CD4-positive, CD25-positive, alpha-beta regulatory T cell (primary cell): ENCODE measurements at regions not wholly inside any gene's neighbourhood (a gene's known extent, or its start where the extent isn't known, plus 50 kb on each side); places are given as distances from the start of the nearest gene placed in this dataset.
A peak's percentile ranks its signal among the peaks of the same experiment; 100 is the strongest.

Source experiments
- ATAC-seq, 2 donors: fragments of 150-1000 bp; cut with Tn5 transposase; one replicate each; pipeline ENCODE4 v1.10.0; 2021; ENCODE audit warnings: low read depth in 2 of 2, moderate number of reproducible peaks in 2 of 2, moderate library complexity in 1 of 2
- DNase-seq, 3 donors: peaks; one replicate each; pipeline versions ENCODE4 v3.0.0 to v3.0.0-alpha.2; 2012 to 2022; ENCODE audit warnings: mixed read lengths in 1 of 3
- H3K27ac ChIP-seq: one replicate; pipeline ENCODE4 v1.7.0; 2013; ENCODE audit warnings: mild to moderate bottlenecking, low read length; ENCODE audit not compliant: insufficient read depth, poor library complexity, severe bottlenecking
- H3K27me3 ChIP-seq: one replicate; pipeline ENCODE4 v1.7.0; 2013; ENCODE audit warnings: low read length; ENCODE audit not compliant: control insufficient read depth, insufficient read depth
- H3K36me3 ChIP-seq: one replicate; pipeline ENCODE4 v1.7.0; 2013; ENCODE audit warnings: mild to moderate bottlenecking, low read length, moderate library complexity; ENCODE audit not compliant: control insufficient read depth, insufficient read depth
- H3K4me1 ChIP-seq: 2 replicates; pipeline ENCODE4 v1.7.0; 2013; ENCODE audit warnings: mild to moderate bottlenecking, low read length; ENCODE audit not compliant: insufficient read depth, control insufficient read depth, poor library complexity, severe bottlenecking
- H3K4me3 ChIP-seq: one replicate; pipeline ENCODE4 v1.7.0; 2013; ENCODE audit warnings: low read depth, mild to moderate bottlenecking, low read length, moderate library complexity
- H3K9me3 ChIP-seq, 2 experiments: 1 replicate in 1 of 2; 2 replicates in 1 of 2; pipeline ENCODE4 v1.7.0; 2013; ENCODE audit warnings: low read length in 2 of 2, mild to moderate bottlenecking in 1 of 2, moderate library complexity in 1 of 2; ENCODE audit not compliant: control insufficient read depth in 2 of 2
- H3K27ac Mint-ChIP-seq, 3 donors: one replicate each; pipeline ENCODE4 v1.8.0; 2020 to 2022; ENCODE audit warnings: mild to moderate bottlenecking in 3 of 3, mixed read lengths in 3 of 3, moderate library complexity in 2 of 3
- H3K27me3 Mint-ChIP-seq: one replicate; pipeline ENCODE4 v1.8.0; 2022; ENCODE audit warnings: mild to moderate bottlenecking, mixed read lengths
- H3K36me3 Mint-ChIP-seq: one replicate; pipeline ENCODE4 v1.8.0; 2020; ENCODE audit warnings: mixed read lengths
- H3K4me1 Mint-ChIP-seq, 4 donors: one replicate each; pipeline ENCODE4 v1.8.0; 2020 to 2022; ENCODE audit warnings: mixed read lengths in 4 of 4, mild to moderate bottlenecking in 1 of 4
- H3K4me3 Mint-ChIP-seq, 4 donors: one replicate each; pipeline ENCODE4 v1.8.0; 2020 to 2022; ENCODE audit warnings: mild to moderate bottlenecking in 4 of 4, mixed read lengths in 4 of 4, moderate library complexity in 3 of 4
- H3K9me3 Mint-ChIP-seq, 7 donors: one replicate each; pipeline ENCODE4 v1.8.0; 2020 to 2022; ENCODE audit warnings: mixed read lengths in 7 of 7, mild to moderate bottlenecking in 3 of 7, moderate library complexity in 2 of 7

GRCh38 chr17:69870751-69871199, 204.2 kb upstream of the KCNJ16 start:
- no peak for ATAC-seq
- Mint-ChIP-seq H3K4me3 (no peak overlapping the region), H3K27ac (no peak overlapping the region), H3K9me3 (peaks cover 0 to 11% (median 5%) of the 10 kb centered on the region in 7 donors), H3K36me3 (no peaks in the 10 kb centered on the region), H3K4me1 (no peaks in the 10 kb centered on the region), H3K27me3 (no peaks in the 10 kb centered on the region)
- Histone ChIP-seq H3K4me3 (no peak overlapping the region), H3K4me1 (no peaks in the 10 kb centered on the region), H3K9me3 (no peaks in the 10 kb centered on the region), H3K36me3 (no peaks in the 10 kb centered on the region), H3K27ac (no peak overlapping the region), H3K27me3 (no peaks in the 10 kb centered on the region)
- DNase-seq: no peak

- Mint-ChIP-seq H3K4me3 (no peak overlapping the region), H3K9me3 (peaks cover 0 to 11% (median 5%) of the 10 kb centered on the region in 7 donors), H3K36me3 (no peaks in the 10 kb centered on the region), H3K27me3 (no peaks in the 10 kb centered on the region), H3K27ac (no peak overlapping the region), H3K4me1 (no peaks in the 10 kb centered on the region)
- Histone ChIP-seq H3K27me3 (no peaks in the 10 kb centered on the region), H3K27ac (no peak overlapping the region), H3K36me3 (no peaks in the 10 kb centered on the region), H3K4me3 (no peak overlapping the region), H3K9me3 (no peaks in the 10 kb centered on the region), H3K4me1 (no peaks in the 10 kb centered on the region)
- ATAC-seq (no peak), DNase-seq (no peak)
Measured at GRCh38 chr17:69871318-69871717, 203.7 kb upstream of the KCNJ16 start.

- no peaks in the 10 kb centered on the region for H3K27me3 Mint-ChIP-seq
- H3K4me3 Mint-ChIP-seq: no peak overlapping the region
- no peaks in the 10 kb centered on the region for H3K36me3 ChIP-seq
- no peaks in the 10 kb centered on the region for H3K4me1 Mint-ChIP-seq
- ATAC-seq (no peak), DNase-seq (no peak)
- H3K27ac Mint-ChIP-seq: no peak overlapping the region
- H3K27me3 ChIP-seq: no peaks in the 10 kb centered on the region
- H3K36me3 Mint-ChIP-seq: no peaks in the 10 kb centered on the region
- H3K4me3 ChIP-seq: no peak overlapping the region
- H3K27ac ChIP-seq: no peak overlapping the region
- H3K9me3 ChIP-seq: no peaks in the 10 kb centered on the region
- peaks cover 0 to 11% (median 2%) of the 10 kb centered on the region in 7 donors for H3K9me3 Mint-ChIP-seq
- no peaks in the 10 kb centered on the region for H3K4me1 ChIP-seq
Measured at GRCh38 chr17:69872675-69873262, 202.3 kb upstream of the KCNJ16 start.

GRCh38 chr17:69874175-69874670, 200.8 kb upstream of the KCNJ16 start:
- peaks cover 1 to 5% (median 3%) of the 10 kb centered on the region in 7 donors for H3K9me3 Mint-ChIP-seq
- H3K4me1 Mint-ChIP-seq: no peaks in the 10 kb centered on the region
- no peak overlapping the region for H3K27ac Mint-ChIP-seq
- no peaks in the 10 kb centered on the region for H3K4me1 ChIP-seq
- H3K9me3 ChIP-seq: no peaks in the 10 kb centered on the region
- ATAC-seq: no peak
- H3K27ac ChIP-seq: no peak overlapping the region
- DNase-seq: no peak
- H3K4me3 Mint-ChIP-seq: no peak overlapping the region
- H3K27me3 ChIP-seq: no peaks in the 10 kb centered on the region
- H3K36me3 ChIP-seq: no peaks in the 10 kb centered on the region
- H3K36me3 Mint-ChIP-seq: no peaks in the 10 kb centered on the region
- no peak overlapping the region for H3K4me3 ChIP-seq
- no peaks in the 10 kb centered on the region for H3K27me3 Mint-ChIP-seq

- Mint-ChIP-seq H3K9me3 (peaks cover 0 to 5% (median 3%) of the 10 kb centered on the region in 7 donors), H3K27me3 (no peaks in the 10 kb centered on the region), H3K4me3 (no peak overlapping the region), H3K36me3 (no peaks in the 10 kb centered on the region), H3K4me1 (no peaks in the 10 kb centered on the region), H3K27ac (no peak overlapping the region)
- Histone ChIP-seq H3K36me3 (no peaks in the 10 kb centered on the region), H3K4me3 (no peak overlapping the region), H3K4me1 (no peaks in the 10 kb centered on the region), H3K9me3 (no peaks in the 10 kb centered on the region), H3K27ac (no peak overlapping the region), H3K27me3 (no peaks in the 10 kb centered on the region)
- ATAC-seq: no peak
- DNase-seq: no peak
Measured at GRCh38 chr17:69876757-69877156, 198.3 kb upstream of the KCNJ16 start.

- H3K27ac Mint-ChIP-seq: no peak overlapping the region
- no peaks in the 10 kb centered on the region for H3K27me3 Mint-ChIP-seq
- DNase-seq (no peak), ATAC-seq (no peak)
- no peak overlapping the region for H3K27ac ChIP-seq
- no peaks in the 10 kb centered on the region for H3K4me1 ChIP-seq
- no peak overlapping the region for H3K4me3 ChIP-seq
- H3K36me3 Mint-ChIP-seq: no peaks in the 10 kb centered on the region
- no peaks in the 10 kb centered on the region for H3K9me3 ChIP-seq
- H3K27me3 ChIP-seq: no peaks in the 10 kb centered on the region
- no peak overlapping the region for H3K4me3 Mint-ChIP-seq
- no peaks in the 10 kb centered on the region for H3K36me3 ChIP-seq
- H3K4me1 Mint-ChIP-seq: no peaks in the 10 kb centered on the region
- peaks cover 0 to 5% (median 2%) of the 10 kb centered on the region in 7 donors for H3K9me3 Mint-ChIP-seq
Measured at GRCh38 chr17:69878661-69879060, 196.4 kb upstream of the KCNJ16 start.

GRCh38 chr17:69879576-69879975, 195.4 kb upstream of the KCNJ16 start:
- Histone ChIP-seq H3K4me1 (no peaks in the 10 kb centered on the region), H3K27me3 (no peaks in the 10 kb centered on the region), H3K4me3 (no peak overlapping the region), H3K27ac (no peak overlapping the region), H3K9me3 (no peaks in the 10 kb centered on the region), H3K36me3 (no peaks in the 10 kb centered on the region)
- ATAC-seq (no peak), DNase-seq (no peak)
- Mint-ChIP-seq H3K9me3 (peaks cover 0 to 5% (median 2%) of the 10 kb centered on the region in 7 donors), H3K4me1 (no peaks in the 10 kb centered on the region), H3K36me3 (no peaks in the 10 kb centered on the region), H3K27me3 (no peaks in the 10 kb centered on the region), H3K27ac (no peak overlapping the region), H3K4me3 (no peak overlapping the region)

- Histone ChIP-seq H3K4me3 (no peak overlapping the region), H3K27me3 (no peaks in the 10 kb centered on the region), H3K4me1 (no peaks in the 10 kb centered on the region), H3K27ac (no peak overlapping the region), H3K9me3 (no peaks in the 10 kb centered on the region), H3K36me3 (no peaks in the 10 kb centered on the region)
- DNase-seq (no peak), ATAC-seq (no peak)
- Mint-ChIP-seq H3K36me3 (no peaks in the 10 kb centered on the region), H3K4me1 (no peaks in the 10 kb centered on the region), H3K27ac (peak overlapping the region in 1 of 3 donors; percentile 57), H3K9me3 (peaks cover 0 to 5% (median 2%) of the 10 kb centered on the region in 7 donors), H3K27me3 (no peaks in the 10 kb centered on the region), H3K4me3 (no peak overlapping the region)
Measured at GRCh38 chr17:69880591-69881112, 194.4 kb upstream of the KCNJ16 start.
